Cardiac fibroblast (primary cell): ENCODE measurements at regions not wholly inside any gene's neighbourhood (a gene's known extent, or its start where the extent isn't known, plus 50 kb on each side); places are given as distances from the start of the nearest gene placed in this dataset.
A peak's percentile ranks its signal among the peaks of the same experiment; 100 is the strongest.

Experiments
- DNase-seq, 2 donors: peaks; one replicate each; pipeline versions ENCODE4 v3.0.0 to v3.0.0-alpha.2; 2010; ENCODE audit warnings: low read depth in 2 of 2
- H3K4me3 ChIP-seq, 2 donors: replicated peaks in 1 of 2; 1 replicate in 1 of 2; 2 replicates in 1 of 2; pipeline ENCODE4 v1.5.1; 2011; ENCODE audit warnings: low read depth in 2 of 2, low read length in 2 of 2, mild to moderate bottlenecking in 2 of 2, moderate library complexity in 1 of 2
- CTCF ChIP-seq: IDR thresholded peaks from one replicate; pipeline ENCODE4 v1.5.1; 2011; ENCODE audit warnings: low read depth, mild to moderate bottlenecking, low read length, inconsistent platforms

GRCh38 chr5:136698970-136699369 lies 333.6 kb upstream of the TRPC7 start:
- no peak overlapping the region for H3K4me3 ChIP-seq
- TF ChIP-seq CTCF: no peak
- no peak for DNase-seq

- DNase-seq: no peak
- TF ChIP-seq CTCF: no peak
- H3K4me3 ChIP-seq: no peak overlapping the region
These were observed 328.9 kb upstream of the TRPC7 start for GRCh38 chr5:136694258-136694657.

- no peak overlapping the region for H3K4me3 ChIP-seq
- no peak for DNase-seq
- TF ChIP-seq CTCF: no peak
These were observed 324.2 kb upstream of the TRPC7 start for GRCh38 chr5:136689552-136689951.

GRCh38 chr5:136686192-136686872 lies 321.0 kb upstream of the TRPC7 start:
- TF ChIP-seq CTCF: peak; percentile 50
- DNase-seq: peak; percentile 29 to 57
- H3K4me3 ChIP-seq: no peak overlapping the region

- H3K4me3 ChIP-seq: no peak overlapping the region
- TF ChIP-seq CTCF: no peak
- DNase-seq: no peak
These were observed 317.6 kb upstream of the TRPC7 start for GRCh38 chr5:136682986-136683385.

GRCh38 chr5:136679233-136679632 lies 313.9 kb upstream of the TRPC7 start:
- DNase-seq: no peak
- H3K4me3 ChIP-seq: no peak overlapping the region
- TF ChIP-seq CTCF: no peak

- TF ChIP-seq CTCF: no peak
- H3K4me3 ChIP-seq: no peak overlapping the region
- no peak for DNase-seq
These were observed 311.9 kb upstream of the TRPC7 start for GRCh38 chr5:136677217-136677616.
